ENCODE measurements at regions not wholly inside any gene's neighbourhood (a gene's known extent, or its start where the extent isn't known, plus 50 kb on each side); places are given as distances from the start of the nearest gene placed in this dataset.

DNA sequence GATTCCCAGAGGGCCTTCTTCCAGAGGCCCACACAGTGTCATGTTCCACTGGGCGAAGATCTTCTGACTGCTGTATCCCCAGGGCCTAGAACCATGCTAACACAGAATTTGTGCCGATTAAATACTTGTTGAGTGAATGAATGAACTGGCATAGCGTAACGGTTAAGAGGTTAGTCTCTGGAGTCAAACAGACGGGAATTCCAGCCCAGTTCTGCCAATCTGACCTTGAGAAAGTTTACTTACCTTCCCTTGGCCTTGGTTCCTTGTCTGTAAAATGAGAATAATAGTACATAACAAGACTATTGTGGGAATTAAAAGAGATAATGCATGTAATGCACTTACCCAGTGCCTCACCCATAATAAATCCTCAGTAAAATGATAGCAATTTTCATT is 58.3 kb upstream of the PLAC1 start:
- DNase-seq: no peak

DNA sequence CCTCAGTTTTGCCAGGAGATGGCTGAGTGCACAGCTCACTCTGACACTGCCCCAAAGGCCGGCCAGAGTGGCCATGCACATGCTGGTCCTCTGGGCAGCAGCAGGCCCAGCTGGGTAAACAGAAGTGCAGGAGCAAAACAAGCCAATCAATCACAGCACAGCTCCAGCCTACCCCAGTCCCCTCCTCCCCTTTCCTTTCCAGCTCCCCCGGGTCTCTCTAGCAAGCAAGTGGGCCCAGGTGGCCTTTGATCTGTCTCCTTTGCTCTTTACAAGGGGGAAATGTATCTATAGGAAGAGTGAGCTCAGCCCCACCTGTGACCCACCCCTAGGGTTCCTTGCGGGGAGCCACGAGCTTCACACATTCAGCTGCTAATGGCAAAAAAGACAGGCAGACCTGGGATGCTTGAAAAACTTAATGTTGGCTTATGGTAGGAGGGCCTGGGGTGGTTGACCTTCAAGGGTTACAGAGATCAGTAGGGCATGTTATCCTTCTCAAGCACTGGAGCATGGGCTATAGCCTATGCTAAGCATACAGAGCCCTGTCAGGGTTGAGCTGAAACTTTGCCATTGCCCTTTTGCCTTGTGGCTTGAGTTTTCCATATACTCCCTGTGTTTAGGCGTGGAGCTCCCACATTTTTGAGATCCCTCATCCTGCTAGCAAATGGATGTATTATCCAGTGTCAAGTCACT is 57.8 kb upstream of the PLAC1 start:
- no peak for DNase-seq

DNA sequence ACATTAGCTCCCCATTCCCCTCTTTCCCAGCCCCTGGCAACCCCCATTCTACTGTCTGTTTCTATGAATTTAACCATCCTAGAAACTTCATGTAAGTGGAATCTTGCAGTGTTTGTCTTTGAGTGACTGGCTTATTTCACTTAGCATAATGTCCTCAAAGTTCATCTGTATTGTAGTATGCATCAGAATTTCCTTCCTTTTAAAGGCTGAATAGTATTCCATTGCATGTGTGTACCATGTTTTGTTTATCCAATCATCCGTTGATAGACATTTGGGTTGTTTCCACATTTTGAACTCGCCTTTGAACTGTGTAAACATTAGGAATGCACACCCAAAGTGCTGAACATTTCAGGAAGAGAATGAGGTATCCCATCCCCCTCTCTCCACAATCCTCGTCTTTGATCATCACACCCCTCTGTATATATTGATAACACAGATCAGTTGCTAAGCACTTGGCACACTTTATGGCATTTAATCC is 56.4 kb upstream of the PLAC1 start:
- DNase-seq: no peak

DNA sequence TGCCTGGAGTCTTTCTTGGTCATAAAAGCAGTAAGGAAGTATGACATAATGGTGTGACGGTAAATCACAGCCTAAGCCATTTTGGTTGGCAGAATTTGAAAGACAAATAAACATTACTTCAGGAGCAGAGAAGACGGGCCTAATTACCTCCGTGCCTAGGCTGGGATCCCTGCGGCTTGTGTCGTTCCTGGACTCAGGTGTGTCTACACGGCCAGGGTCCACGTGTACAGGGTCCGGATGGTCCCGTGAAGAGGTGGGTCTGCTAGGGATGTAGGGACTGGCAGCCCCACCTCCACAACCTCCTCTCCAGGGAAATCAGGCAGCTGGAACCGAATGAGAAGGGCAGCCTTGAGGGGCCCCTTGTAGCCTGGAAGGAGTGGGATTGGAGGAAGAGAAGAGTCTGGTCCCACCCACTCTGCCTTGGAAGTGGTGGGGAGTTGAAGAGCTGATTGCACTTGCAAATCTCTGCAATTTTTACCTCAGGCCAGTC is 55.4 kb upstream of the PLAC1 start:
- DNase-seq: no peak

DNA sequence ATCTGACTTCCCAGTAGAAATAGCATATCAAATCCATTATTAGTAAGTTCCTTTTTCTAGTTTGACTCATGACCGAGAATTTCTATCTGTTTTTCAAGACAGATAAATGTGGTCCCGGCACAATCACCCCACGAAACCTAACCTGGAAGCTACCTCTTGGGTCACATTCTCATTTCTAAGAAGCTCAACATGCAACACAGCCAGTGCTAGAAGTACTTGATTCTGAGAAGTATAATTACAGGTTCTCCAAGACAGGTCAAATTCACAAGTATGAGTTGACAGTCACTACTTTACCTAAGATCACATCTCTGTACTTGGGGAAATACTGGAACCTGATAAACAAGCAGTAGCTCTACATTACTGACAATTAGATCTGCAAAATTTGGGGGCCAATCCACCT is 54.0 kb upstream of the PLAC1 start:
- no peak for DNase-seq

DNA sequence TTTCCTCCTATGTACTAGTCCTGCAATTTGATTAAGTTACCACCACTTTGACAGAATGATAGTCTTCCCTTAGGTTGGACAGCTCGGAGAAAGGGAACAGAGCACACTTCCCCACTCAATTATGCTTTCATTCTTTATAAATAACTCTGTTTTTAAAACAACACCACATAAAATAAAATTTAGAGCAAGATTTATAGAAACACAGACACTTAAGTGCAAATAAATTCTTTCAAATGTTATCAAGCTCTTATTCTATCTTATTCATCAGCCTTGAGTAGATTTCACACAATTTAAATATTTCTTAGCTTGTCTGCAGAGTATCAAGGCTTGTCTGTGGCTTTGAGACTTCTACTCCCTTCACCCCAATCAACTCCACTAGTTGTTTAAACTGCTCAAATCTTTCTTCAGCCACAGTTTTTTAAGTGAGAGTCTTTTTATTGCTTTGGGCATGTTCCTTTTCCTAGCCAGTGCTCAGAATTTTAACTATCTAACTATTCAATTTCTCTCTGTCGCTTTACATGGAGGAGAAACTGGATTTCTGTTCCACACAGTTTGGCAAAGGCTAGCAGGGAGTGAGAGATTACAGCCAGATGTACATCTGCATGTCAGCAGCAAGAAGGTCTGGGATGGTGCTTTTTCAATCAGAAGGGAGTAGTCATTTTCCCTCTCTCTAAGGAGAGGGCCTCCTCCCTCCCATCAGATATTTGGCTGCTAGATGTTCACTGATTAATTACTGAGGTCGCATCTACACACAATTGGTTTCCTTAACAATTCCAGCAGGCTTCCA is 53.1 kb upstream of the PLAC1 start:
- no peak for DNase-seq

Measured in stimulated activated CD4-positive, alpha-beta T cell treated with anti-CD3 and anti-CD28 coated beads, Interleukin-4, amount 100 ng/mL, for 24 hours (primary cell).